Erythroblast (primary cell): ENCODE measurements at regions not wholly inside any gene's neighbourhood (a gene's known extent, or its start where the extent isn't known, plus 50 kb on each side); places are given as distances from the start of the nearest gene placed in this dataset.
"Not testable (repeated sequence)": the region's sequence is repeated elsewhere in the genome, so short reads cannot be mapped to it uniquely, and the experiment has no call there.

Experiments used
- GATA1 ChIP-seq: IDR thresholded peaks from 2 replicates; pipeline ENCODE4 v1.6.1; 2011; ENCODE audit warnings: low read depth, mild to moderate bottlenecking, control low read depth, low read length, moderate library complexity
- POLR2A ChIP-seq: IDR thresholded peaks from 2 replicates; pipeline ENCODE4 v1.6.1; 2011; ENCODE audit warnings: mild to moderate bottlenecking, low read length

DNA sequence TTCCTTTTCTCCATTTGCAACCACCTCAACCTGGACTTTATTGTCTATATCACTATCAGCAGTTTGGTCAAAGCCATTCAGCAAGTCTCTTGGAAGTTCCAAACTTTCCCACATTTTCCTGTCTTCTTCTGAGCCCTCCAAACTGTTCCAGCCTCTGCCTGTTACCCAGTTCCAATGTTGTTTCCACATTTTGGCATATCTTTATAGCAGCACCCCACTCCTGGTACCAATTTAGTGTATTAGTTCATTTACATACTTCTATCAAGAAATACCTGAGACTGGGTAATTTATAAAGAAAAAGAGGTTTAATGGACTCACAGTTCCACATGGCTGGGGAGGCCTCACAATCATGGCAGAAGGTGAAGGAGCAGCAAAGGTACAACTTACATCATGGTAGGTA, 90.4 kb upstream of the NETO1 start:
- TF ChIP-seq POLR2A, GATA1: not testable (repeated sequence)
